ENCODE measurements at regions not wholly inside any gene's neighbourhood (a gene's known extent, or its start where the extent isn't known, plus 50 kb on each side); places are given as distances from the start of the nearest gene placed in this dataset.

GRCh38 chr2:217077831-217078407 lies 218.1 kb upstream of the TNP1 start:
- H2AFZ ChIP-seq (ENCODE audit: low read depth, low read length), result no peak overlapping the region
- Mint-ChIP-seq H3K27me3 (ENCODE audit: low read depth, unreplicated experiment) (peaks cover 9% of the 10 kb centered on the region), H3K36me3 (ENCODE audit: low read depth, unreplicated experiment) (no peaks in the 10 kb centered on the region), H3K4me3 (ENCODE audit: unreplicated experiment) (no peak overlapping the region), H3K9me3 (ENCODE audit: unreplicated experiment) (peaks cover 1% of the 10 kb centered on the region), H3K27ac (ENCODE audit: unreplicated experiment) (no peak overlapping the region), H3K4me1 (ENCODE audit: low read depth, unreplicated experiment) (peaks cover 9% of the 10 kb centered on the region)
- no peak overlapping the region for H3K9ac ChIP-seq (ENCODE audit: low read length)
- H4K20me1 ChIP-seq (ENCODE audit: insufficient read depth, low read length), result no peaks in the 10 kb centered on the region
- H3K4me3 ChIP-seq (ENCODE audit: insufficient read depth, low read depth, low read length), result no peak overlapping the region
- no peak for FAIRE-seq
- H3K4me1 ChIP-seq (ENCODE audit: insufficient read depth, low read length), result peaks cover 16% of the 10 kb centered on the region
- no peak overlapping the region for H3K4me2 ChIP-seq (ENCODE audit: low read length)
- H3K27me3 ChIP-seq (ENCODE audit: insufficient read depth, low read length), result no peaks in the 10 kb centered on the region
- H3K36me3 ChIP-seq (ENCODE audit: insufficient read depth, low read length), result no peaks in the 10 kb centered on the region
- H3K9me3 ChIP-seq (ENCODE audit: insufficient read depth, low read depth, low read length), result no peaks in the 10 kb centered on the region
- no peak for TF ChIP-seq EZH2 (IDR thresholded peaks at IDR 0.05; ENCODE audit: insufficient read depth, low read length)
- TF ChIP-seq, protein P1, sequence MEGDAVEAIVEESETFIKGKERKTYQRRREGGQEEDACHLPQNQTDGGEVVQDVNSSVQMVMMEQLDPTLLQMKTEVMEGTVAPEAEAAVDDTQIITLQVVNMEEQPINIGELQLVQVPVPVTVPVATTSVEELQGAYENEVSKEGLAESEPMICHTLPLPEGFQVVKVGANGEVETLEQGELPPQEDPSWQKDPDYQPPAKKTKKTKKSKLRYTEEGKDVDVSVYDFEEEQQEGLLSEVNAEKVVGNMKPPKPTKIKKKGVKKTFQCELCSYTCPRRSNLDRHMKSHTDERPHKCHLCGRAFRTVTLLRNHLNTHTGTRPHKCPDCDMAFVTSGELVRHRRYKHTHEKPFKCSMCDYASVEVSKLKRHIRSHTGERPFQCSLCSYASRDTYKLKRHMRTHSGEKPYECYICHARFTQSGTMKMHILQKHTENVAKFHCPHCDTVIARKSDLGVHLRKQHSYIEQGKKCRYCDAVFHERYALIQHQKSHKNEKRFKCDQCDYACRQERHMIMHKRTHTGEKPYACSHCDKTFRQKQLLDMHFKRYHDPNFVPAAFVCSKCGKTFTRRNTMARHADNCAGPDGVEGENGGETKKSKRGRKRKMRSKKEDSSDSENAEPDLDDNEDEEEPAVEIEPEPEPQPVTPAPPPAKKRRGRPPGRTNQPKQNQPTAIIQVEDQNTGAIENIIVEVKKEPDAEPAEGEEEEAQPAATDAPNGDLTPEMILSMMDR (IDR thresholded peaks at IDR 0.05; ENCODE audit: insufficient read depth, low read depth, low read length), result no peak
- H3K27ac ChIP-seq (ENCODE audit: low read depth, low read length), result no peak overlapping the region
- no peaks in the 10 kb centered on the region for H3K79me2 ChIP-seq (ENCODE audit: insufficient read depth, low read length)
- DNase-seq (ENCODE audit: low read depth), result no peak

DNA sequence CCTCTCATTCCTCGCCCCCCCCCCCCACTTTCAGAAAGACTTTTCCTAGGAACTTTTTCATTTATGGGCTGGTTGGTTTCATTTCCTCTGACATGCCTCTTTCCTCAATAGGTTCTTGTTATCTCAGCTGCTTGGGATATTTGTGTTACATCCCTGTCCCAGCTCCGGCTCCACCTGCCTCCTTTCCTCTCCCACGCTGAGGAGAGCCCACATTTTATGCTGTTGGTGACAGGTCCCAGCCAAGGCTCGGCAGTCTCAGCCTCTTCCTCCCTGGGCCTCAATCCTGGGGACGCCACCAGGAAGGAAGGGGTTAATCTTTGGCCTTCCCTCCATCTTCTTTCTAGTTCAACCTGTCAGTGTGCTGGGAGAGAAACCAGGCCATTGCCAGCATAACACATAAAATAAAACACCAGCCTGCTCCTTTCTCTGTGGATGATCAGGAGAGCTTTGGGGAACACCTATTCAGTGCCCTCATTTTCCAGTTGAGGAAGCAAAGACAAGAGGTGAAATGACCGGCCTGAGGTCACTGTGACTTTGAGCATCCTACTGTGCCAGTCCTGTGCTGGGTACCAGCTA lies 216.9 kb upstream of the TNP1 start:
- FAIRE-seq (no peak), DNase-seq (ENCODE audit: low read depth) (no peak)
- Mint-ChIP-seq H3K36me3 (ENCODE audit: low read depth, unreplicated experiment) (no peaks in the 10 kb centered on the region), H3K4me3 (ENCODE audit: unreplicated experiment) (no peak overlapping the region), H3K27me3 (ENCODE audit: low read depth, unreplicated experiment) (peaks cover 9% of the 10 kb centered on the region), H3K9me3 (ENCODE audit: unreplicated experiment) (peaks cover 3% of the 10 kb centered on the region), H3K27ac (ENCODE audit: unreplicated experiment) (no peak overlapping the region), H3K4me1 (ENCODE audit: low read depth, unreplicated experiment) (peaks cover 9% of the 10 kb centered on the region)
- no peak overlapping the region for H2AFZ ChIP-seq (ENCODE audit: low read depth, low read length)
- peaks cover 16% of the 10 kb centered on the region for H3K4me1 ChIP-seq (ENCODE audit: insufficient read depth, low read length)
- H3K79me2 ChIP-seq (ENCODE audit: insufficient read depth, low read length), result no peaks in the 10 kb centered on the region
- no peak overlapping the region for H3K4me2 ChIP-seq (ENCODE audit: low read length)
- H3K9me3 ChIP-seq (ENCODE audit: insufficient read depth, low read depth, low read length), result no peaks in the 10 kb centered on the region
- H3K36me3 ChIP-seq (ENCODE audit: insufficient read depth, low read length), result no peaks in the 10 kb centered on the region
- H3K4me3 ChIP-seq (ENCODE audit: insufficient read depth, low read depth, low read length), result no peak overlapping the region
- H3K9ac ChIP-seq (ENCODE audit: low read length), result no peak overlapping the region
- H3K27me3 ChIP-seq (ENCODE audit: insufficient read depth, low read length), result no peaks in the 10 kb centered on the region
- TF ChIP-seq EZH2 (IDR thresholded peaks at IDR 0.05; ENCODE audit: insufficient read depth, low read length), result no peak
- TF ChIP-seq, protein P1 (IDR thresholded peaks at IDR 0.05; ENCODE audit: insufficient read depth, low read depth, low read length), result no peak
- no peaks in the 10 kb centered on the region for H4K20me1 ChIP-seq (ENCODE audit: insufficient read depth, low read length)
- no peak overlapping the region for H3K27ac ChIP-seq (ENCODE audit: low read depth, low read length)

GRCh38 chr2:217076058-217076435 lies 216.2 kb upstream of the TNP1 start:
- Mint-ChIP-seq H3K9me3 (ENCODE audit: unreplicated experiment) (peaks cover 3% of the 10 kb centered on the region), H3K4me3 (ENCODE audit: unreplicated experiment) (no peak overlapping the region), H3K4me1 (ENCODE audit: low read depth, unreplicated experiment) (peaks cover 9% of the 10 kb centered on the region), H3K27ac (ENCODE audit: unreplicated experiment) (no peak overlapping the region), H3K27me3 (ENCODE audit: low read depth, unreplicated experiment) (peaks cover 12% of the 10 kb centered on the region), H3K36me3 (ENCODE audit: low read depth, unreplicated experiment) (no peaks in the 10 kb centered on the region)
- FAIRE-seq (no peak), DNase-seq (ENCODE audit: low read depth) (no peak)
- Histone ChIP-seq H3K27me3 (ENCODE audit: insufficient read depth, low read length) (no peaks in the 10 kb centered on the region), H3K4me1 (ENCODE audit: insufficient read depth, low read length) (peaks cover 16% of the 10 kb centered on the region), H3K4me3 (ENCODE audit: insufficient read depth, low read depth, low read length) (no peak overlapping the region), H3K27ac (ENCODE audit: low read depth, low read length) (no peak overlapping the region), H3K79me2 (ENCODE audit: insufficient read depth, low read length) (no peaks in the 10 kb centered on the region), H3K9ac (ENCODE audit: low read length) (no peak overlapping the region), H2AFZ (ENCODE audit: low read depth, low read length) (no peak overlapping the region), H4K20me1 (ENCODE audit: insufficient read depth, low read length) (no peaks in the 10 kb centered on the region), H3K36me3 (ENCODE audit: insufficient read depth, low read length) (no peaks in the 10 kb centered on the region), H3K4me2 (ENCODE audit: low read length) (no peak overlapping the region), H3K9me3 (ENCODE audit: insufficient read depth, low read depth, low read length) (no peaks in the 10 kb centered on the region)
- no peak for TF ChIP-seq EZH2 (IDR thresholded peaks at IDR 0.05; ENCODE audit: insufficient read depth, low read length)
- TF ChIP-seq, protein P1 (IDR thresholded peaks at IDR 0.05; ENCODE audit: insufficient read depth, low read depth, low read length), result no peak
